CD4-positive, alpha-beta T cell treated with Interleukin-17A for 1 hour (primary cell): ENCODE measurements at regions not wholly inside any gene's neighbourhood (a gene's known extent, or its start where the extent isn't known, plus 50 kb on each side); places are given as distances from the start of the nearest gene placed in this dataset.
"Not testable (repeated sequence)": the region's sequence is repeated elsewhere in the genome, so short reads cannot be mapped to it uniquely, and the experiment has no call there.

Source experiments
- DNase-seq: peaks from one replicate; pipeline ENCODE4 v3.0.0-alpha.2; 2020

DNA sequence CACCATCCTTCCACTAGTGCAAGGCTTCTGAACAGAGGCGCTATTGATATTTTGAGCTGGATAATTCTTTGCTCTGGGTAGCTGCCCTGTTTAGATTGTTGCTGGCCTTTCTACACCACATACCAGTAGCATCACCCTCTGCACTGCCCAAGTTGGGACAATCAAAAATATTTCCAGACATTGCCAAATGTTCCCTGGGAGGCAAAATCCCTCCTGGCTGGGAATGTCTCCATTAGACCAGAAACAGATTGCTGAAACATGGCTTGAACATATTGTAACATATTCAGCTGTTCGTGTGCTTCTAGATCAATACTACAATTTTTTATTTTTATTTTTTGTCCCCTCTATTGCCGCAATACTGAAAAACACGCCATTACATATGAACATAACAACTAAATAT lies 174.6 kb downstream of the ABCA8 start:
- no peak for DNase-seq

DNA sequence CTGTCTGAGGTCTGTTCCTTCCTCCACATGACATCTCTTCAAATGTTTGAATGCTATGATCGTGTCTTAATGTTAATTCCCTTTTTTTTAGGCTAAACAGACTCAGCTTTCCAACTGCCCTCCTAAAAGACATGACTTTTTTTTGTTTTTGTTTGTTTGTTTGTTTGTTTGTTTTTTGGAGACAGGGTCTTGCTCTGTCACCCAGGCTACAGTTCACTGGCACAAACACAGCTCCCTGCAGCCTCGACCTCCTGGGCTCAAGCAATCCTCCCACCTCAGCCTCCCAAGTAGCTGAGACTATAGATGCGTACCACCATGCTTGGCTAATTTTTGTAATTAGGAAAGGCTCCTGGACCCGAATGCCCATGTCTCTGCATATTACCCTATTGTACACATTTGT lies 176.5 kb downstream of the ABCA8 start:
- no peak for DNase-seq

DNA sequence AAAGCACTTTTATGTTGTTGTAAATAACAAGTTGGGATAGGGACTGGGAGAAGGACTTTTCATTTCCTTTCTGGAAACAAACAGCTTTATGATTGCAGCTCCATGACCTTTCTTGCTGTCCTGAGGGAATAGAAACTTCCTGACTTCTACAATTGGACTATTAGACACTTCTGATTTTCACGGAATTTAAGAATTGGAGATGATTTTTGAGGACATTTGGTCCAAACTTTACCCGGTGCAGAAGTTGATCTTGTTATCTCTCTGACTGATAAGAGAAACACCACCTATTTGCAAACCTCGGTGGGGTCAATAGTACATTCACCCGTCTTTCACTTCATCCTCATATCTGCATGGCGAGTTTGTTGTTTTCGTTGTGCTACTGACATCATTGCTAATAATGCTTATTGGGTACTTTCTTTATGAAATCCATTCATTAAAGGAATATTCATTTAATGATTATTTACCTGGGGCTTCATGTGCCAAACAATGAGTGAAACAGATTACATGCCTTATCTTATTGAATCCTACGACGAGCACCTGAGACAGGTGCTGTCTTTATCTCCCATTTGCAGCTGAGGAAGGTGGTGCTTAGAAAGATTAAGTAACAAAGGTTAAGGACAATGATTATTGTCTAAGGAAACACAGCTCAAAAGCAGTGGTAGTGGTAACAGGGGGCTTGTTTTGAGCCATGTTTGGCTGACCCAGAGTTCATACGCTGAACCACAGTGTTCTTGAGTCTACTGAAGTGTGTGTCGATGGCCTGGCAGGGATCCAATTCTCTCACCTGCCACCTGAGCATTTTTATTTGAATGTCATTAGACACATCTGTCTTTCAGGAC lies 176.9 kb upstream of the FAM20A start:
- DNase-seq = no peak

DNA sequence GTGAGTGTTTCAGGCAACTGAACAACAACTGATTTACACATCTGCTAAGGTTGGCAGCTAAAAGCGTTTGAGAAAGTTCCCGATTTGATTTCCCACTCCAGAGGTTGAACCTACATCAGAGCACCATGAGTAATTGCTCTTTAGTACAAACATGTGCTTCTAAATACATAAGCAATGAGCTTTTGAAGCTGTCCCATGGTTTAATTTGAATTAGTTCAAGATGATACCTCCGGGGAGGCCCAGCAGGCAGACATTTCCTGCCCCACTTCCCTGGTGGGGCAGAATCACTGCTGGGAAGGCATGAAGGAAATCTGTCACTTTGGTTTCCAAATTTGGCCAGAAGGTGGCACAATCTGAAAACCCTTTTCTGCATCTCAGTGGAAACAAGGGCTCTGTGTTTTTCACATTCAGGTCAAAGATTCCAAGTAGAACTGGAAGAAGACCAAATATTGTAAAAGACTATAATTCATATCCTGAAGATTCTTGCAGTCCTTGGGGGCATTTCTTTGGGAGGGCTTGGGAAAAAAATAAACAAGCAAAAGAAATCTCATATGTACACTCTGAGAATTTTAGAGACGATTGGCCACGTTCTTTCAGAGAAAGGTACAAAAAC lies 176.2 kb upstream of the FAM20A start:
- peak; percentile 32 for DNase-seq

DNA sequence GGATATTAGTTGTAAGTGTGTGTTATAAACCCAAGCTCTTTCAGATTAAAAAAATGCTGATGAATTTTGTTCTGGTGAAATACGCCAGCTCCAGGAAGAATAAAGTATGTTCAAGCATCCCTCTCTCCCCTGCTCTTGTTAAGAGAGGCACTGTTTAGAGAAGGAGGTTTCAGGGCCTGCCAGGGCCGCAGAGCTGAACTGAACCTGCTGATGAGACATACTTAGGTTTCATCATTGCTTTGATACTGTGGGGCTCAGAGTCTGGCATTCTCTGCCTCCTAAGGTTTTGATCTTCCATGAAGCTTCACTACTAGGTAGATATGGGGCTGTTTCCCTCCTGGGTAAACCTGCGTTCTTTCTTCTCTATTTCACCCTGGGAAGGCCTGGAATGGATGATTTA lies 175.3 kb upstream of the FAM20A start:
- no peak for DNase-seq

DNA sequence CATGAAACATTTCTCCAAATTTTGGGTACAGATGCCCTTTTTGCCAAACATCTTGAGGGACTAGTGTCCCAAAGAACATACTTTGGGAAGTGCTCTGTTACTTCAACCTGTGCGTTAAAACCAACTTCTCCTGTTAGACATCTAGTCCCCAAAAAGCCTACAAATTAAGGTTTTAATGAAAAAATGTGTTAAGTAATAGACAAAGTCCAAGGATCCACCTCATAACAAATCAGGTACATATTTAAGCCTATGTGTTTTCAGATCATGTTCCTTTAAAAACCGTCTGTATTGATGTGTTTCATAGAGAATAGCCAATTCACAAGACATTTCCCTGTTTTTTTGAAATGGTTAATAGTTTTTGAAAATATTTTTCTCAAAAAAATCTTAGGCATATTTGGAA lies 174.8 kb upstream of the FAM20A start:
- DNase-seq = no peak

DNA sequence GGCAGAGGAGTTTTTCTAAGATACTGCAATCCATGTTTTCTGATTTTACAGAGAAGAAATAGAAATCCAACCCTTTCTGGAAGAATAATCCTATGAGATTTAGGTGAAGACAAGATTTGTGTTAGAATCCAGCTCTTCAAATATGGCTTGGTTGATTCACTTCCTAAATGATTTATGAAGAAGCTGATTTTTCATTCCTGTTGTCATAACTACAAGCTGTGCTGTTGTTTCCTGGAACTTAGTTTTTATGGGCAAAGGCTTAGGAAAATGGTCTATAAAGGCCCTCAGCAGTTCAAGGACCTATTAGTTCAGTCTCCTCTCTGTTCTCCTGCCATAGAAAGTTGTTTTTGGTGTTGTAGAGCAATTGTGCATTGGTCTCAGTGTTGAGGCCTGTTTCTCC lies 174.2 kb upstream of the FAM20A start:
- DNase-seq = no peak

DNA sequence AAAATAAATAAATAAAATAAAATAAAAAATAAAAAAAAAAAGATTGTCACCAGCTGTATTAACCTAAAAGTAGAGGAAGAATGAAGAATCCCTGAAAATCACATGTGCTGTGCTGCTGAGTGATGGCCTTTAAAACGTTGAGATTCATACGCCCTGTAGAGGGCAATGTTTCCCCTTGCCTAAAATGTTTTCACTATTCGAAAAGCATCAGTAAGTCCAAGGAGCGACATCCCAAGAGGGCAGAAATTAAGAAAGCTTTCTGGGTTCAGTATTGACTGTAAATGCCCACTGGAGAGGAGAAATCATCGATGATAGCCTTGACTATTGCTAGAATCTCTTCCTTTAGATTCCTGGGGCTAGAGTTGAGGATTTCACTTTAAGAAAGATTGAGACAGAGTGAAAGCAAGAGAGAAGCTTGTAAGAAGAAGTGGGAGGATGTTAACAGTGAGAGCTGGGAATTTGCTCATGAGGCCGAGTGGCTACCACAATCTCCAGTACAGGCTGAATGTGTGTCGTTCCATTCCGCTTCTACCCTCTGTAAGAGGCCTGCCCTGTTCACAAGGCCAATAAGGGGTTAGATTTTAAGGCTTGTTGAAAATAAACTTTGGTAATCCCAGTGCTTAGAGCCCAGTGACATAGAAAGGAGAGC lies 170.8 kb upstream of the FAM20A start:
- peak; percentile 19 for DNase-seq

DNA sequence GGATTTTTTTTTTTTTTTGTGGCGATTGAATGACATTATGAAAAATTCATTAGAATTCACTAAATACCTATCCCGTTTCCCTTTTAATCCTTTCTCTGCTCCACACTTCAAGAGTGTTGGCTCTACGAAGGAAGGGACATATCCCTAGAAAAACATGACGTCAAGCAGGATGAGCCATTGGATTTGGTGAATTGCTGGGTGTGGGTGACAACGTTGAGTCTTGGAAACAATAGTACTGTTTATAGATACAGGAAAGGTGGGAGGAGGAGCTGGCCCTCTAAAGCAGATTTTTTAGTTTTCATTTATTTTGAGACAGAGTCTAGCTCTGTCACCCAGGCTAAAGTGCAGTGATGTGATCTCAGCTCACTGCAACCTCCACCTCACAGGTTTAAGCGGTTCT lies 167.6 kb upstream of the FAM20A start:
- no peak for DNase-seq

DNA sequence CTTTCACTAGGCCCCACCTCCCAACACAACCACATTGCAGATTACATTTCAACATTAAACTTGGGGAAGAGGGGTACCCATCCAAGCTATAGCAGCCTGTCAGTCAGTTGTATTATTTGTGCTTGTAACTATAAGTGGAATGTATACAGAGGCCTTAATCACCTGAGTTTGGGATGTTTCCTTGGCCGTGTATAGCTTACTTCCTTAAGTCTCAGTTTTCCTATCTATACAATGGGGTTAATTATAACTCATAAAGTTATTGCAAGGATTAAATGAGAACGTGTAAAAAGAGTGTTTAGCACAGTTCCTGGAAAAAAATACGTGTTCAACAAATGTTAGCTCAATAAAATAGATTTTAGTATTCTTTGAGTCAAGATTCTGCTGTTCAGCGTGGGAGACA lies 165.5 kb upstream of the FAM20A start:
- no peak for DNase-seq

DNA sequence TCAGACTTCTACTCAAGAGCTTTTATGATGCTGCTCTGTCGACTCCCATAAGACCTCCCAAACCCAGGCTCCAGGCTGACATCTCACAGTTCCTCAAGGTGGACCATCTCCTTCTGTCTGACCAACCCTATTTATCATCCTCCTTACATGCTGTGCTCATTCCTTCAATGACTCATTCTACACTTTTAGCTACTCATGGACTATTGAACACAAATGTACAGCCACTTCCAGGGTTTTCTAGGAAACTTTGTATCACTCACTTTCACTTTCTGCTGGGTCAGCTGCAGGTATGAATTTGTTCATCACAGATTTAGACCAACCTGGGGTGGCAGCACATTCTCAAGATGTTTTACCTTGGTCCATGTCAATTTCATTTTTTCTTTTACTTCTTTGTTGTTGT lies 162.4 kb upstream of the FAM20A start:
- DNase-seq = no peak

DNA sequence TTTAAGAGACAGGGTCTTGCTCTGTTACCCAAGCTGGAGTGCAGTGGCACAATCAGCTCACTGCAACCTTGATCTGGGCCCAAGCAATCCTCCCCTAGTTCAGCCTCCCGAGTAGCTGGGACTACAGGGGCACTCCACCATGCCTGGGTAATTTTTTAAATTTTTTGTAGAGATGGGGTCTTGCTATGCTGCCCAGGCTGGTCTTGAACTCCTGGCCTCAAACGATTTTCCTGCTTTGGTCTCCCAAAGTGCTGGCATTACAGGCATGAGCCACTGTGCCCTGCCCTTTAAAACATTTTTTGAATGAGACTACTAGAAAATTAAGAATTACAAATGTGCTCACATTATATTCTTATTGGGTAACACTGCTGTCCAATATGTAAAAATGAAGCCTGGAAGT lies 161.7 kb upstream of the FAM20A start:
- no peak for DNase-seq

DNA sequence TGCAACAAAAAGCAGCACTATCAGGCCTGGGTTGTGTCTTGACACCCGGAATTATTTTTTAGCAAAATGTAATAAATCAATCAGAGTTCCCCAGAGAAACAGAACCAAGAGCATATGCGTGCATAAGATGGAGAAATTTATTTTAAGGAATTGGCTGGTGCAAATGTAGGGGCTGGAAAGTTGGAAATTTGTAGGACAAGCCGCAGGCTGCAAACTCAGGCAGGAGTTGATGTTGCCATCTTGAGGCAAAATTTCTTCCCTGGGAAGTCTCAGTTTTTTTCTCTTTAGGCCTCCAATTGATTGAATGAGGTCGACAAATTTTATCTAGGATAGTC lies 158.9 kb upstream of the FAM20A start:
- DNase-seq = no peak

DNA sequence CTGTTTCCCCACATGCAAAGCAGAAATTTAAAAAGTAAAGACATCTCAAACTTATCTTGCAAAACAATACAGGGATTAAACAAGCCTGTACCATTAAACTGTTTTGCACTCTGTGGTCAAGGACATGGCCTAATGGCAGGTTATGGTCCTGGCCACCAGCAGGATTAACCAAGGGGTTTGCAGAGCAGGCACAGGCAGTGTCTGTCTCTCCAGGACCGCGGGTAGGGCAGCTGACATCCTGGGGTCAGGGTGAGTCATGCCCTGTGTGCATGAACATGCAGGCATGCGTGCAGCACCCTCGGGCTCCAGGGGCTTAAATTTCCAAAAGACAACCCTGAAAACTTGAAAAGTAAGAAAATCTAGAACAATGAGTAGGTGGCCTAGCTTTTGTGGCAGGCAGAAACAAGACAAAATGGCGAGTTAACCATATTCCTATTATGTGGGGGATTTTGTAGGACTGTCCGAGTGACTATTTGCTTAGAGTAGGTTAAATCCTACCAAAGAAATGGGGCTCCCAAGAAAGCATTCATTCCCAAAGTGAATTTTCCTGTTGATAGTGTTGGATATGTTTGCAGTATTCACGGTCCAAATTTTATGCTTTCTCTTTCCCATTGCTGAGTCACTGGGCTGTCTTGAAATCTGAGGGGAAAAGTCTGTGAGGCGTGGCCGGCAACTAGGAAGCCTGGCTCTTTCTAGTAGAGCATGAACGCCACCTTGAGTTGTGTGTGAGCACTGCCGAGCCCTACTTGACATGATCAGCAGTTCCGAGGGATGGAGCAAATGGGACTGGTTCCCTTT lies 158.4 kb upstream of the FAM20A start:
- peak; percentile 41 for DNase-seq

DNA sequence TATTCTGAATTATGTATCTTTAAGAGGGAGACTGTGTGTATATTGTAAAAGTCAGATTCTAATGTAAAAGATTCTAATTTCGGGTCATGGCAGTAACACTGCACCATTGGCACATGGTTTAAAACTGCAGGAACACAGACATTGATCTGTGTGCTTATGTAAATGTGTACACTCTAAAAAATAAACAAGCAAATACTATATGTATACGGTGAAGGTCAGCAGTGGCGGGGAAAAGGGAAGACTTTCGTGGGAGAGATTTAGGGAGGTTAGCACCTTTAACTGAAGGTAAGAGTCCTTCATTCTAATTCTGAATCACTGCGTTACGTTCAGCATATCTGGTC lies 157.8 kb upstream of the FAM20A start:
- DNase-seq = no peak

DNA sequence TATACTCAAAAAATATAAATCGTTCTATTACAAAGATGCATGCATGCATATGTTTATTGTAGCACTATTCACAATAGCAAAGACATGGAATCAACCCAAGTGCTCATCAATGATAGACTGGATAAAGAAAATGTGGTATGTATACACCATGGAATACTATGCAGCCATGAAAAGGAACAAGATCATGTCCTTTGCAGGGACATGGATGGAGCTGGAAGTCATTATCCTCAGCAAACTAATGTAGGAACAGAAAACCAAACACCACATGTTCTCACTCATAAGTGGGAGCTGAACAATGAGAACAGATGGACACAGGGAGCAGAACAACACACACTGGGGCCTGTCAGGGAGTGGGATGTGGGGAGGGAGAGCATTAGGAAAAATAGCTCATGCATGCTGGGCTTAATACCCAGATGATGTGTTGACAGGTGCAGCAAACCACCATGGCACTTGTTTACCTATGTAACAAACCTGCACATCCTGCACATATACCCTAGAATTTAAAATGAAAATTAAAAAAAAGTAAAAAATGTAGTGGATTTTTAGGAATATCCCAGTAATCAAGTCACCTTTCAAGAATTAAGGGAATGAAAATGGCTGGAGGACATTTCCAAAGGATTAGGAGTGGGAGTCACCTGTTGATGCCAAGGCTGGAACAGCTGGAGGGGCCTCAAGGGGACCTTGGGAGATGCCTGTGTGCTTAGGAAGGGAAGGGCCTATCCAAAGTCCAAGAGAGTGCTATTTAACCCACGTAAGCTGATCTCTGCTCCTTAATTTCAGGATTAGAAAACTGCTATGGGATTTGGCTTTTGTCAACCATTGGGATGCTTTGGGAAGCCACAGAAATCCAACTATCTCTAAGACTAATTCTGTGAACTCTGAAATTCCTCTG lies 156.9 kb upstream of the FAM20A start:
- not testable (repeated sequence) for DNase-seq

DNA sequence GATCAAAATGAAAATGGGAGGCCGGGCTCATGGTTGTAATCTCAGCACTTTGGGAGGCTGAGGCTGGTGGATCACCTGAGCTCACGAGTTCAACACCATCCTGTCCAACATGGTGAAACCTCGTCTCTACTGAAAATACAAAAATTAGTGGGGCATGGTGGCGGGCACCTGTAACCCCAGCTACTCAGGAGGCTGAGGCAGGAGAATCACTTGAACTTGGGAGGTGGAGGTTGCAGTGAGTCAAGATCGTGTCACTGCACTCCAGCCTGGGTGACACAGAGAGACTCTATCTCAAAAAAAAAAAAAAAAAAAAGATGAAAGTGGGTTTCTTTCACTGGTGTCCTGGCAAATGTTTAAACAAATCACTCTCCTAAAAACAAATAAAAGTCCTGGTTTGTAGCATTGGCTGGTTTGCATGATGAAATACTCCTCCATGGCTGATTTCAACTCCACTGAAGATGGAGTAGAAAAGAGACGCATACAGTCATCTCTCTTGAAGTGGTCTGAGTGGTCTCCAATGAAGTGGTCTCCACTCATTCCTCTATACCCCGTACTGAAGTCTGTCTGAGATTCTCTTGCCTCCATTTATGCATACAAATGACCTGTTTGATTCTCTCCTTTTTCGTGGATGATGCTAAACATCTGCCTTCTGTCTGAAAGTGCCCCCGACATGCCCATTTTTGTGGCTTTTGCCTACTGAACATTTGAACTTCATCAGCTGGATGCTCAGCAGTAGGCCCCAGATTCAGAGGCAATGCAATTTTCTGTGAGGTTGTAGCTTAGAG lies 153.0 kb upstream of the FAM20A start:
- no peak for DNase-seq

DNA sequence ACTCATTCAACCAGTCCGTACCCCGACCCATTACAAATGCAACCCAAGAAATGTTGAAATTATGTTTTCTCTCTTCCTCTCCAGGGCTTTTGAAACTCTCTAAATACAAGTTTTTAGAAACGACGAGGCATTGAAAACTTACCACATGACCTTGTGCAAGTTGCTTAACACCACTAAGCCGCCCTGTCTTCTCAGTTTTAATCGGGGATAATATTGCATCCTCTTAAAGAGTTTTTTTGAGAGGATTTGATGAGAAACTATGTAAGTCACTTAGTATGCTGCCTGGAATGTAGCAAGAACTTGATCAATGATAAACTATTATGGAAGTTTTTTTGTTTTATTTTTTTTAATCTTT lies 149.0 kb upstream of the FAM20A start:
- DNase-seq = no peak

DNA sequence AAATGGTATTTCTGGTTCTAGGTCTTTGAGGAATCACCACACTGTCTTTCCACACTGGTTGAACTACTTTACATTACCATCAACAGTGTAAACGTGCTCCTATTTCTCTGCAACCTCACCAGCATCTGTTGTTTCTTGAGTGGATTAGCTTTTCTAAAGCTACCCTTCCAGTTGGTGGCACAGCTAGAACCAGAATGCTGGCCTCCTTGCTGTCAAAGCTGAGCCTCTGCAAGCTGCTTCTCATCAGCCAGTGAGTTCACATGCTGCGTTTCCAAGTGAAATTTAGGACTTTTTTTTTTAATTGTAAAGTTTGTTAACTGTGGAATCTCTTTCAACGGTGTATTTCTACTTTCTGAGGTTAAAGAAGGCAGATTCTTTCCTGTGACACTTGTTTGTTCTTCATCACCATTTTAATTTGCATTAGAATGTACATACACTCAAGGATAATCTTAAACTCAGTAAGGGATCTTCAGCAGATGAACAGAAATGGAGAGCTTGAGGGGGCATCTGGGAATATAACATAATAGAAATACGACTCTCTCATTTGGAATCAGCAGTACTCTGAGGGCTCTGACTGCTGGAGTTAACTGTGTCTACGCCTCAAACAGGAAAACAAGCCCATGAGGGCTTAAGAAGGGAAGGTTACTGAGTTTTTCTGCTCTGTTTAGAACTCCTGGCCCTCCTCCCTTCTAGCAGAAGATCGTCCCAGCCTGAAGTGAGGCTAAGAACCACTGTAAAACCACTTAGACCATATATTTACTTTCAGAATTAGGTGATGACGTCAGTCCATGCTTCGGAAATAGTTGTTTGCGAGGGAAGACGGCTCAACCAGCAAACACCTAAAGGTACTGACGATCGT lies 148.4 kb upstream of the FAM20A start:
- DNase-seq = no peak

DNA sequence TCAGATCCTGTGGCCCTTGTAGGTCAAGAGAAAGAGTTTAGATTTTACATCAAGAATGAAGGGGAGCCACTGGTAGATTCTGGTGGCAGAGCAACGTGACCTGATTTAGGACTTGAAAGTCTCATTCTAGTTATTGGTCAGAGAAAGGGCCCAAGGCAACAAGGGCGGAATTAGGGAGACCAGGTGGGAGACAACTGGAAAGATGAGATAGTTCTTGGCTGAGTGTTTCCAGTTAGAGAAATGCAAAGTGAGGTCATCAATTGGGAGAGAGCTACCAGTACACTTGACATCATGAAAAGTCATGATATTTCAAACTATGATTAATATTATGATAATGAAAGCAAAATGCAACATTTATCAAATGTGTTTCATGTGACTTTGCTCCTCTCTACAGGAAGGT lies 147.2 kb upstream of the FAM20A start:
- no peak for DNase-seq
